Brain microvascular endothelial cell (primary cell): ENCODE measurements at regions not wholly inside any gene's neighbourhood (a gene's known extent, or its start where the extent isn't known, plus 50 kb on each side); places are given as distances from the start of the nearest gene placed in this dataset.
"Not testable (repeated sequence)": the region's sequence is repeated elsewhere in the genome, so short reads cannot be mapped to it uniquely, and the experiment has no call there.

Experiments
- DNase-seq: peaks from one replicate; pipeline ENCODE4 v3.0.0-alpha.2; 2020
- H3K27ac ChIP-seq: fragments of 250-450 bp; sonication (Bioruptor Pico); 2 replicates; pipeline ENCODE4 v1.5.1; 2020; ENCODE audit warnings: mild to moderate bottlenecking, moderate library complexity
- H3K27me3 ChIP-seq: fragments of 250-450 bp; sonication (Bioruptor Pico); replicated peaks from 2 replicates; pipeline ENCODE4 v1.5.1; 2020; ENCODE audit warnings: mild to moderate bottlenecking
- H3K36me3 ChIP-seq: fragments of 250-450 bp; sonication (Bioruptor Pico); replicated peaks from 2 replicates; pipeline ENCODE4 v1.5.1; 2020; ENCODE audit warnings: mild to moderate bottlenecking
- H3K4me3 ChIP-seq: 2 replicates; pipeline ENCODE4 v1.5.1; 2011; ENCODE audit warnings: low read depth, mild to moderate bottlenecking, control low read depth, low read length, moderate library complexity
- in situ Hi-C: cut with HindIII; loops from 2 replicates; pipeline ENCODE4 v1.10.0; 2017; ENCODE audit warnings: low sequenced_read_pairs, low pct_ligation_motif_present
- TF ChIP-seq, protein P1 (sequence below): IDR thresholded peaks from 2 replicates; pipeline ENCODE4 v1.5.1; 2011; ENCODE audit warnings: low read depth, mild to moderate bottlenecking, moderate library complexity, low read length, control low read depth, inconsistent platforms; ENCODE audit errors: missing control alignments

DNA sequence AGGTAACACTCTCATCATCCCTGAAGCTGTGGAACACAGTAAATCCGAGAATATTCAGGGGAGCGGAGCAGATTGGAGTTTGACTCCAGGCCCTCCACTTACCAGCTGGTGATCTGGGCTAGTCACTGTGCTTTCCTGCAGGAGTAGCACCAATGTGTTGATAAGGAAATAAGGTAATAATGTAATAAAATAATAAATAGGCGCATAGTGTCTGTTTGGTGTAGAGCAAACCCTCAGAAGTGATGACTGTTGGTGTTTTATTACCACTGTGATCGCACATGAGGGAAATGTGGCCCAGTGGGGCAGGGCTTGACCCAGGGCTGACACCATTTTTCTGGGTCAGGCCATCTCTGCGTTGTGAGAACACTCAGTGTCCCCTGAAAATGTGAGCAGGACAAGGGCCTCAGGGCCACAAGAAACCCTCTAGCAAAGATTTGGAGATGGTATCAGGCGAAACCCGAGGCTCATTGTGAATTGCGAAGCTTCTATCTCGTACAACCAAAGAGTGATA, 563.9 kb upstream of the B3GAT1 start:
- Histone ChIP-seq H3K4me3 (no peak overlapping the region), H3K36me3 (no peaks in the 10 kb centered on the region), H3K27ac (no peak overlapping the region), H3K27me3 (no peaks in the 10 kb centered on the region)
- TF ChIP-seq, protein P1, sequence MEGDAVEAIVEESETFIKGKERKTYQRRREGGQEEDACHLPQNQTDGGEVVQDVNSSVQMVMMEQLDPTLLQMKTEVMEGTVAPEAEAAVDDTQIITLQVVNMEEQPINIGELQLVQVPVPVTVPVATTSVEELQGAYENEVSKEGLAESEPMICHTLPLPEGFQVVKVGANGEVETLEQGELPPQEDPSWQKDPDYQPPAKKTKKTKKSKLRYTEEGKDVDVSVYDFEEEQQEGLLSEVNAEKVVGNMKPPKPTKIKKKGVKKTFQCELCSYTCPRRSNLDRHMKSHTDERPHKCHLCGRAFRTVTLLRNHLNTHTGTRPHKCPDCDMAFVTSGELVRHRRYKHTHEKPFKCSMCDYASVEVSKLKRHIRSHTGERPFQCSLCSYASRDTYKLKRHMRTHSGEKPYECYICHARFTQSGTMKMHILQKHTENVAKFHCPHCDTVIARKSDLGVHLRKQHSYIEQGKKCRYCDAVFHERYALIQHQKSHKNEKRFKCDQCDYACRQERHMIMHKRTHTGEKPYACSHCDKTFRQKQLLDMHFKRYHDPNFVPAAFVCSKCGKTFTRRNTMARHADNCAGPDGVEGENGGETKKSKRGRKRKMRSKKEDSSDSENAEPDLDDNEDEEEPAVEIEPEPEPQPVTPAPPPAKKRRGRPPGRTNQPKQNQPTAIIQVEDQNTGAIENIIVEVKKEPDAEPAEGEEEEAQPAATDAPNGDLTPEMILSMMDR = no peak
- in situ Hi-C loops = no loop called here
- DNase-seq = no peak

DNA sequence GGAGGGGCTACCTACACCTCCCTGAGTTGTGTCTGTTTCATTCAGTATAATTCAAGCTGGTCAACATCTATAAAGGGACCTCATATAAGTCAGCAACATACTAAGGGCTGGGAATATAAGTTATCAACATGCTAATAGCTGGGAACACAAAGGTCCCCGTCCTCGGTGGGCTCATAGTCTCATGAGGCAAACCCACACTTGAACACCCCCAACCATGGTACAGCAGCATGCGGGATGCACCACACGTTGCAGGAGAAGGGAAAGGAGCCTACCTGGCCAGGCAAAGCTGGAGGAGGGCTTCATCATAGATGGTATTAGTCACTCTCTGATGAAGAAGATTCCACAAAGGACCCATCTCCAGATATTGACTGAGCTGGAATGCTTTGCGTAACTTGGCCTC, 561.8 kb upstream of the B3GAT1 start:
- in situ Hi-C loops = no loop called here
- H3K27me3 ChIP-seq = no peaks in the 10 kb centered on the region
- H3K27ac ChIP-seq = no peak overlapping the region
- TF ChIP-seq, protein P1 = no peak
- no peak overlapping the region for H3K4me3 ChIP-seq
- DNase-seq = no peak
- H3K36me3 ChIP-seq = no peaks in the 10 kb centered on the region

DNA sequence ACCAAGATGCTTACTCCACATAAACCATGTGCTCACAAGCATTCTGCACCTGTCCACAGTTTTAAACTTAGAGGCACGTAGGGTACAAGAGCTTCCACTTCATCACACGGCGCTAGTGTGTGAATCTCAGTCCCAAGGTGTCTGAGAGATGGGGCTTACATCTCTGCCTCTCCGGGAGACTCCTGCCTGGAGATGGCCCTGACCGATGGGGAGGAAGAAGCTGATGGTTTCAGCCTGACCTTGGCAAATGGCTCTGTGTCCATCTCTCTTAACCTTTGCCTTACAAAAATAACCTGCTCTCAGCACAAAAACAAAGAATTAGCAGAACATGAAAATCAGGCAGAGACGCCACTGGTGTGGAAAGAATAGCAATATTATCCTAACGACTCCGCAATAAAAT, 559.3 kb upstream of the B3GAT1 start:
- no peaks in the 10 kb centered on the region for H3K27me3 ChIP-seq
- no peak overlapping the region for H3K4me3 ChIP-seq
- no peak overlapping the region for H3K27ac ChIP-seq
- no peaks in the 10 kb centered on the region for H3K36me3 ChIP-seq
- no peak for DNase-seq
- TF ChIP-seq, protein P1 = no peak
- in situ Hi-C loops = no loop called here

DNA sequence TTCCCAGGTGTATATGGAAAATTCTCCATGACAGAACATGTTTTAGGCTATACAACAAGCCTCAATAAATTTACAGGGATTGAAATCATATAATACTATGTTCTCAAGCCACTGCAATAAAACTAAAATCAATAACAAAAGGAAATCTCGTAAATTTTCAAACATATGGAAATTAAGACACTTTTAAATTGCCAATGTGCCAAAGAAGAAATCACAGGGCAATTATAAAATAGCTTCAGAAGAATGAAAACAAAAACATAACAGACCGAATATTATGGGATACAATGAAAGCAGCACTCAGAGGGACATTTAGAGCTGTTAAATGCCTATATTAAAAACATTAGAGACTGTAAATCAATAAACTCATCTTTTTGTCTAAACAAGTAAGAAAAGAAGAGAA, 555.7 kb upstream of the B3GAT1 start:
- in situ Hi-C loops = no loop called here
- no peaks in the 10 kb centered on the region for H3K36me3 ChIP-seq
- no peak overlapping the region for H3K4me3 ChIP-seq
- DNase-seq = no peak
- no peaks in the 10 kb centered on the region for H3K27me3 ChIP-seq
- TF ChIP-seq, protein P1 = no peak
- no peak overlapping the region for H3K27ac ChIP-seq

DNA sequence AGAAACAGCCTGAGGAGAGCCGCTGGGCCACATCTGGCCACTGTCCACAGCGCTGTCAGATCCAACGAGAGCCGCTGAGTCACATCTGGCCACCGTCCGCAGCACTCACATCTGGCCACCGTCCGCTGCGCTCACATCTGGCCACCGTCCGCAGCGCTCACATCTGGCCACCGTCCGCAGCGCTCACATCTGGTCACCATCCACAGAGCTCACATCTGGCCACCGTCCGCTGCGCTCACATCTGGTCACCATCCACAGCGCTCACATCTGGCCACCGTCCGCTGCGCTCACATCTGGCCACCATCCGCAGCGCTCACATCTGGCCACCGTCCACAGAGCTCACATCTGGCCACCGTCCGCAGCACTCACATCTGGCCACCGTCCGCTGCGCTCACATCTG, 549.3 kb upstream of the B3GAT1 start:
- in situ Hi-C loops, H3K36me3 ChIP-seq, H3K4me3 ChIP-seq, H3K27ac ChIP-seq, H3K27me3 ChIP-seq, DNase-seq: not testable (repeated sequence)

DNA sequence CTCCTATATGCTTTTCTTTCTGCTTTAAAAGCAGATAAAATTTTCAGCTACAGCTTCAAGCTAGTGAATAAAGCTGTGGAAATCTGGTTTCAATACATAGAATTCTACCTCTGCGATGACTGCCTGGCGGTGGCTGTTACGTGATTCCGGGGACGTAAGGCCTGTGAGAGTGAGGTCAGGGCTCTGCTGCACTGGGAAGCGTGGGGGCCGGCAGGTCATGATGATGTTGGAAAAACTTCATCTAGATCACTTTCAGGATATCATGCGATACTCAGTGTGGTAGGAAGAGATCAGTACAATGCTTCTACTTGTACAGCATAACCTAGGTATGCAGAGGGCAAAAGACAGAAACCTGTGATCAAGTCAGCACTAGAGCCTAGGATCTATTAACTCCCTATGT, 546.8 kb upstream of the B3GAT1 start:
- TF ChIP-seq, protein P1 = no peak
- Histone ChIP-seq H3K36me3 (no peaks in the 10 kb centered on the region), H3K27ac (no peak overlapping the region), H3K27me3 (no peaks in the 10 kb centered on the region), H3K4me3 (no peak overlapping the region)
- DNase-seq = no peak
- in situ Hi-C loops = no loop called here
